ENCODE measurements at regions not wholly inside any gene's neighbourhood (a gene's known extent, or its start where the extent isn't known, plus 50 kb on each side); places are given as distances from the start of the nearest gene placed in this dataset.
A peak's percentile ranks its signal among the peaks of the same experiment; 100 is the strongest.

- ATAC-seq (ENCODE audit: low read depth) (no peak; the same call in 1 of the 2 replicates), DNase-seq (peak; percentile 2)
- Histone ChIP-seq H4K20me1 (ENCODE audit: insufficient read depth, low read length) (no peaks in the 10 kb centered on the region), H3K14ac (replicated peaks; ENCODE audit: low read depth, low read length) (no peak overlapping the region), H3K4me2 (ENCODE audit: low read depth, low read length) (no peak overlapping the region), H3K79me1 (ENCODE audit: low read depth in 1 of 2, low read length in 2 of 2) (no peaks in the 10 kb centered on the region), H3K9ac (ENCODE audit: low read depth, low read length) (no peak overlapping the region), H2BK120ac (ENCODE audit: low read depth, low read length) (no peak overlapping the region), H3K18ac (ENCODE audit: low read depth, low read length) (no peak overlapping the region), H2BK5ac (ENCODE audit: low read depth, low read length, poor library complexity, severe bottlenecking) (no peak overlapping the region), H3K4me3 (ENCODE audit: insufficient read depth, low read depth, low read length) (no peak overlapping the region), H3K56ac (ENCODE audit: extremely low read depth, insufficient read depth, low read length) (no peak overlapping the region), H2AK5ac (ENCODE audit: low read depth, low read length) (no peak overlapping the region), H4K5ac (ENCODE audit: low read depth, low read length) (no peak overlapping the region), H4K8ac (ENCODE audit: low read depth in 2 of 2, low read length in 2 of 2) (no peak overlapping the region), H2BK20ac (ENCODE audit: low read depth, low read length) (no peak overlapping the region), H3K23ac (ENCODE audit: low read depth, low read length) (no peak overlapping the region), H4K91ac (ENCODE audit: insufficient read depth, low read depth, low read length) (no peak overlapping the region), H3K9me3 (ENCODE audit: control insufficient read depth, insufficient read depth, low read length) (no peaks in the 10 kb centered on the region), H2AK9ac (replicated peaks; ENCODE audit: low read depth, low read length, poor library complexity) (no peak overlapping the region), H3K9me1 (ENCODE audit: insufficient read depth, low read length) (no peaks in the 10 kb centered on the region), H3K27me3 (ENCODE audit: control insufficient read depth, insufficient read depth, low read length) (no peaks in the 10 kb centered on the region), H3K4me1 (ENCODE audit: control insufficient read depth, insufficient read depth, low read length) (peaks cover 2% of the 10 kb centered on the region; the same call in 1 of the 2 replicates), H2AFZ (replicated peaks; ENCODE audit: low read length, poor library complexity) (no peak overlapping the region), H3K4ac (ENCODE audit: low read depth, low read length) (no peak overlapping the region), H3K27ac (ENCODE audit: insufficient read depth, low read length) (no peak overlapping the region), H3K36me3 (ENCODE audit: control insufficient read depth, insufficient read depth, low read length) (no peaks in the 10 kb centered on the region), H2BK15ac (ENCODE audit: low read depth, low read length) (no peak overlapping the region)
- no peak for TF ChIP-seq RAD21 (IDR thresholded peaks at IDR 0.05; ENCODE audit: low read length)
- no peak for TF ChIP-seq NFE2L2 (IDR thresholded peaks at IDR 0.05; ENCODE audit: low read depth, low read length)
- no peak for TF ChIP-seq FOS (IDR thresholded peaks at IDR 0.05; ENCODE audit: low read depth, low read length)
- TF ChIP-seq RCOR1 (IDR thresholded peaks at IDR 0.05; ENCODE audit: insufficient replicate concordance, low read length): no peak
- TF ChIP-seq ELK1 (IDR thresholded peaks at IDR 0.05; ENCODE audit: borderline replicate concordance, low read depth, low read length): no peak
- TF ChIP-seq MXI1 (IDR thresholded peaks at IDR 0.05; ENCODE audit: borderline replicate concordance, low read depth, low read length): no peak
- TF ChIP-seq CTCF (conservative IDR thresholded peaks at IDR 0.05; ENCODE audit: low read depth, low read length): no peak
- no peak for TF ChIP-seq MAZ (IDR thresholded peaks at IDR 0.05; ENCODE audit: borderline replicate concordance, low read depth, low read length)
- TF ChIP-seq POLR2A (IDR thresholded peaks at IDR 0.05; ENCODE audit: low read depth, low read length): no peak
- TF ChIP-seq BHLHE40 (IDR thresholded peaks at IDR 0.05; ENCODE audit: low read depth, low read length): no peak
- no peak for TF ChIP-seq CHD1 (IDR thresholded peaks at IDR 0.05; ENCODE audit: low read depth, low read length)
- TF ChIP-seq USF2 (IDR thresholded peaks at IDR 0.05; ENCODE audit: low read depth, low read length): no peak
- TF ChIP-seq SMC3 (IDR thresholded peaks at IDR 0.05; ENCODE audit: low read depth, low read length): no peak
- TF ChIP-seq RFX5 (IDR thresholded peaks at IDR 0.05; ENCODE audit: low read depth, low read length): no peak
- no peak for TF ChIP-seq CEBPB (IDR thresholded peaks at IDR 0.05; ENCODE audit: low read depth, low read length)
- BruUV-seq (replicated peaks): no TSS peak
- dilution Hi-C loops (cut with HindIII; ENCODE audit: low sequenced_read_pairs, unreplicated experiment) (no loop called here), in situ Hi-C loops (cut with MboI; ENCODE audit: low sequenced_read_pairs) (no loop called here), intact Hi-C loops (cut with micrococcal nuclease) (no loop called here)
- CTCF ChIA-PET: no interaction called here
- no CpG with 5 or more reads among the region's 7 CpGs for WGBS, 2 experiments (ENCODE audit: extremely low coverage in 2 of 2, insufficient read length in 1 of 2)
- POLR2A ChIA-PET (ENCODE audit: unreplicated experiment): no interaction called here
Measured at GRCh38 chr18:45519411-45520280, 95.6 kb upstream of the SLC14A2 start.

Data from IMR-90 (cell line).